PC-3 (cell line): ENCODE measurements at regions not wholly inside any gene's neighbourhood (a gene's known extent, or its start where the extent isn't known, plus 50 kb on each side); places are given as distances from the start of the nearest gene placed in this dataset.

Experiments
- ATAC-seq: fragments of 200-7000 bp; cut with Tn5 transposase; 2 replicates; pipeline ENCODE4 v1.9.1; 2020; ENCODE audit warnings: mild to moderate bottlenecking, moderate library complexity
- BruUV-seq: library from RNA; stranded (reverse); fragments of 400-500 nt; replicated peaks from 2 replicates; lab custom pipeline; 2021; lab: Mats Ljungman, UMichigan
- CTCF ChIA-PET: fragments of 300-600 bp; sonication (Branson Sonifier 250); formaldehyde crosslinking; loops from one replicate; lab custom pipeline; 2022; ENCODE audit warnings: antibody characterized with exemption; lab: Charles Lee
- POLR2A ChIA-PET: fragments of 300-600 bp; sonication (Branson Sonifier 250); formaldehyde crosslinking; loops from one replicate; lab custom pipeline; 2022; ENCODE audit warnings: antibody characterized with exemption; ENCODE audit not compliant: unreplicated experiment; lab: Charles Lee
- DNase-seq: peaks from one replicate; pipeline ENCODE4 v3.0.0-alpha.2; 2015
- H2AFZ ChIP-seq: fragments of 300-600 bp; sonication (generic); 2 replicates; pipeline ENCODE4 v1.6.0; 2016; ENCODE audit warnings: antibody characterized with exemption, low read length
- H3F3A ChIP-seq: fragments of 300-600 bp; sonication (generic); one replicate; pipeline ENCODE4 v1.6.0; 2017; ENCODE audit warnings: antibody characterized with exemption, low read length, control low read depth, mild to moderate bottlenecking; ENCODE audit not compliant: unreplicated experiment
- H3K27ac ChIP-seq: fragments of 300-600 bp; sonication (generic); 2 replicates; pipeline ENCODE4 v1.5.1; 2016; ENCODE audit warnings: mild to moderate bottlenecking, low read length
- H3K27me3 ChIP-seq: fragments of 300-600 bp; sonication (generic); 2 replicates; pipeline ENCODE4 v1.6.1; 2016; ENCODE audit warnings: low read length, mixed read lengths
- H3K36me3 ChIP-seq: fragments of 300-600 bp; sonication (generic); 2 replicates; pipeline ENCODE4 v1.6.1; 2016; ENCODE audit warnings: low read depth, mixed run types, low read length, mixed read lengths
- H3K4me1 ChIP-seq: fragments of 300-600 bp; sonication (generic); 2 replicates; pipeline ENCODE4 v1.5.1; 2016; ENCODE audit warnings: low read length; ENCODE audit not compliant: insufficient read depth
- H3K4me2 ChIP-seq: fragments of 300-600 bp; sonication (generic); 2 replicates; pipeline ENCODE4 v1.6.0; 2016; ENCODE audit warnings: low read length
- H3K4me3 ChIP-seq: fragments of 300-600 bp; sonication (generic); 2 replicates; pipeline ENCODE4 v1.5.1; 2016; ENCODE audit warnings: mild to moderate bottlenecking, low read length, mixed read lengths
- H3K79me2 ChIP-seq: fragments of 300-600 bp; sonication (generic); 2 replicates; pipeline ENCODE4 v1.6.1; 2017; ENCODE audit warnings: low read length, mixed read lengths
- H3K9ac ChIP-seq: fragments of 300-600 bp; sonication (generic); 2 replicates; pipeline ENCODE4 v1.6.0; 2016; ENCODE audit warnings: mild to moderate bottlenecking, low read length
- H3K9me2 ChIP-seq: fragments of 300-600 bp; sonication (generic); replicated peaks from 2 replicates; pipeline ENCODE4 v1.6.1; 2016; ENCODE audit warnings: mixed run types, low read length, mixed read lengths
- H3K9me3 ChIP-seq: fragments of 300-600 bp; sonication (generic); 2 replicates; pipeline ENCODE4 v1.6.1; 2016; ENCODE audit warnings: low read length, mixed read lengths
- H4K20me1 ChIP-seq: fragments of 300-600 bp; sonication (generic); 2 replicates; pipeline ENCODE4 v1.6.1; 2016; ENCODE audit warnings: low read length, mixed read lengths
- EZH2 ChIP-seq: fragments of 300-600 bp; sonication (generic); IDR thresholded peaks from one replicate; pipeline ENCODE4 v1.6.1; 2017; ENCODE audit warnings: antibody characterized with exemption, mild to moderate bottlenecking, low read length; ENCODE audit not compliant: unreplicated experiment
- EZH2phosphoT487 ChIP-seq: fragments of 300-600 bp; sonication (generic); IDR thresholded peaks from 2 replicates; pipeline ENCODE4 v1.6.1; 2018; ENCODE audit warnings: mild to moderate bottlenecking, antibody characterized with exemption, low read length, borderline replicate concordance
- intact Hi-C: fragments of 100-400 bp; cut with micrococcal nuclease; formaldehyde crosslinking; loops from 2 replicates; pipeline ENCODE4 v1.9.0; 2023
- TF ChIP-seq, protein P1 (sequence below): fragments of 300-600 bp; sonication (generic); conservative IDR thresholded peaks from 2 replicates; pipeline ENCODE4 v1.5.1; 2017; ENCODE audit warnings: antibody characterized with exemption, low read depth, mild to moderate bottlenecking, low read length

DNA sequence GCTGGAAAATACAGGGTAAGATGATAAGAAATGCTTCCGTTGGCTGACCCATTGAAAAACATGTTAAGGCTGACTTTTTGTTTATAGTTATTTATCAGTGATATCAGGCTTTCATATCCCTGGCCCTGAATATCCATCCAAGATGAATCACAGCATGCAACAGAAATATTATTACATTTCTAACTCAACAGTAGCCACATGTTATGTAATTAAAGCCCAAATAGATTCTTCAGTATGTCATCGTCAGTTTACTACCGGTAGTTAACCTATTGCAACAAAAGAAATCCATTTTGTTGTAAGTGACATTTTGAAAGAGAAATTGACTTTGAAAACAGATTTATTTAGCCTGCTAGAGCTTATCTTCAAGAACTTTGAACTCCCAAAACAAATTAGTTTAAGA, 354.1 kb upstream of the CELF2 start:
- H3K9me2 ChIP-seq = no peaks in the 10 kb centered on the region
- H3K79me2 ChIP-seq = no peaks in the 10 kb centered on the region
- ChIA-PET CTCF (no interaction called here), POLR2A (no interaction called here)
- no TSS peak for BruUV-seq
- H3K4me2 ChIP-seq = no peak overlapping the region
- TF ChIP-seq EZH2 = no peak
- TF ChIP-seq, protein P1, sequence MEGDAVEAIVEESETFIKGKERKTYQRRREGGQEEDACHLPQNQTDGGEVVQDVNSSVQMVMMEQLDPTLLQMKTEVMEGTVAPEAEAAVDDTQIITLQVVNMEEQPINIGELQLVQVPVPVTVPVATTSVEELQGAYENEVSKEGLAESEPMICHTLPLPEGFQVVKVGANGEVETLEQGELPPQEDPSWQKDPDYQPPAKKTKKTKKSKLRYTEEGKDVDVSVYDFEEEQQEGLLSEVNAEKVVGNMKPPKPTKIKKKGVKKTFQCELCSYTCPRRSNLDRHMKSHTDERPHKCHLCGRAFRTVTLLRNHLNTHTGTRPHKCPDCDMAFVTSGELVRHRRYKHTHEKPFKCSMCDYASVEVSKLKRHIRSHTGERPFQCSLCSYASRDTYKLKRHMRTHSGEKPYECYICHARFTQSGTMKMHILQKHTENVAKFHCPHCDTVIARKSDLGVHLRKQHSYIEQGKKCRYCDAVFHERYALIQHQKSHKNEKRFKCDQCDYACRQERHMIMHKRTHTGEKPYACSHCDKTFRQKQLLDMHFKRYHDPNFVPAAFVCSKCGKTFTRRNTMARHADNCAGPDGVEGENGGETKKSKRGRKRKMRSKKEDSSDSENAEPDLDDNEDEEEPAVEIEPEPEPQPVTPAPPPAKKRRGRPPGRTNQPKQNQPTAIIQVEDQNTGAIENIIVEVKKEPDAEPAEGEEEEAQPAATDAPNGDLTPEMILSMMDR = no peak
- no peak for TF ChIP-seq EZH2phosphoT487
- H3K4me3 ChIP-seq = no peak overlapping the region
- intact Hi-C loops = no loop called here
- no peaks in the 10 kb centered on the region for H3F3A ChIP-seq
- H2AFZ ChIP-seq = no peak overlapping the region
- no peak for DNase-seq
- H4K20me1 ChIP-seq = no peaks in the 10 kb centered on the region
- no peaks in the 10 kb centered on the region for H3K27me3 ChIP-seq
- no peaks in the 10 kb centered on the region for H3K9me3 ChIP-seq
- no peak overlapping the region for H3K27ac ChIP-seq
- no peak overlapping the region for H3K9ac ChIP-seq
- no peak for ATAC-seq
- H3K36me3 ChIP-seq = no peaks in the 10 kb centered on the region
- no peaks in the 10 kb centered on the region for H3K4me1 ChIP-seq

DNA sequence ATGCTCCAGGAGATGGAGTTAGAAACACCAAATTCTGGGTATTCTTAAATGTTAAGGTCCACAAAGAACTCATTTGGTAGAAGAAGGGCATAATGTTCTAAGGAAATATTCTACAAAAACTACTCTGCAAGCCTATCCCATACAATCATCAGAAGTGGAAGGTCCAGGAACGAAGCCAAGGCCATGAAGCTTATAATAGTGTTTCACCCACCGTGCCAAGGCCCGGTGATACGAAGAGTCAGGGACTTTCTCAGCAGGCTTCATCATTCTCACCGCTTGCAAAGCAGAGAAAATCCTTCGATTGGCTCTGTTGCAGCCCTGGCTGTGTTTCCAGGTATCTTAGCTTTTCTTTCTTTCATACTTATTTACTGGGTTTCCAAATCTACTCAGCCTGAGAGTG, 351.9 kb upstream of the CELF2 start:
- ATAC-seq = no peak
- no peak for DNase-seq

DNA sequence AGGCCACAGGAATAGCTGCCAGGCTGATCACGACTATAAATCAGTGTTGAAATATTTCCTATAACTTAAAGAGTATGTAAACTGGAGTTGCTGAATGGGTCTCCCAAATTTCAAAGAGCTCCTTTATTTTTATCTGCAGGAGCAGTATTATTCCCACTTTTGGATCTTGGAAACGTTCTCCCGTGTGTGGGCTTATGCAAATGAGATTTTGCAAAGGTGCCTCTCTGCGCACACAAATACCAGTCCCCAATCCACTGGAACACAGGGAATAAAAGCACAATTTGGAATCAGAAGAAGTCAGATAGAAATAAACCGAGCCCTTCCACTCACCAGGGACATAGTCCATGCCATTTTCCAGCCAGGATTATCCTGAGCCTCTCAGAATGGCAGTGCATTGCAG, 350.2 kb upstream of the CELF2 start:
- CTCF ChIA-PET = no interaction called here
- DNase-seq = no peak

More for the DNA sequence above, 351.9 kb upstream of the CELF2 start:
- H3K9me2 ChIP-seq = no peaks in the 10 kb centered on the region
- no peaks in the 10 kb centered on the region for H3K27me3 ChIP-seq
- no peaks in the 10 kb centered on the region for H3K4me1 ChIP-seq
- POLR2A ChIA-PET = no interaction called here
- no peaks in the 10 kb centered on the region for H3F3A ChIP-seq
- no peaks in the 10 kb centered on the region for H3K79me2 ChIP-seq
- no peak overlapping the region for H2AFZ ChIP-seq
- H4K20me1 ChIP-seq = no peaks in the 10 kb centered on the region
- no peak overlapping the region for H3K9ac ChIP-seq
- CTCF ChIA-PET = no interaction called here
- intact Hi-C loops = no loop called here
- no peak overlapping the region for H3K4me3 ChIP-seq
- no peak overlapping the region for H3K27ac ChIP-seq
- no TSS peak for BruUV-seq
- no peaks in the 10 kb centered on the region for H3K36me3 ChIP-seq
- TF ChIP-seq EZH2phosphoT487 (no peak), EZH2 (no peak)
- TF ChIP-seq, protein P1 = no peak
- H3K4me2 ChIP-seq = no peak overlapping the region
- no peaks in the 10 kb centered on the region for H3K9me3 ChIP-seq

More for the DNA sequence above, 350.2 kb upstream of the CELF2 start:
- no peaks in the 10 kb centered on the region for H3K4me1 ChIP-seq
- no peaks in the 10 kb centered on the region for H3K27me3 ChIP-seq
- no peak overlapping the region for H3K4me3 ChIP-seq
- TF ChIP-seq EZH2phosphoT487 = no peak
- no peak for TF ChIP-seq EZH2
- TF ChIP-seq, protein P1 = no peak
- no peak for ATAC-seq
- no peaks in the 10 kb centered on the region for H3F3A ChIP-seq
- no peak overlapping the region for H2AFZ ChIP-seq
- H3K36me3 ChIP-seq = no peaks in the 10 kb centered on the region
- H3K9me3 ChIP-seq = no peaks in the 10 kb centered on the region
- no peak overlapping the region for H3K4me2 ChIP-seq
- no peaks in the 10 kb centered on the region for H4K20me1 ChIP-seq
- H3K79me2 ChIP-seq = no peaks in the 10 kb centered on the region
- no peak overlapping the region for H3K9ac ChIP-seq
- H3K9me2 ChIP-seq = no peaks in the 10 kb centered on the region
- H3K27ac ChIP-seq = no peak overlapping the region
- POLR2A ChIA-PET = no interaction called here
- intact Hi-C loops = no loop called here
- no TSS peak for BruUV-seq
